PFSK-1 (cell line): ENCODE measurements at regions not wholly inside any gene's neighbourhood (a gene's known extent, or its start where the extent isn't known, plus 50 kb on each side); places are given as distances from the start of the nearest gene placed in this dataset.

Source experiments
- FOXP2 ChIP-seq: optimal IDR thresholded peaks from 2 replicates; pipeline ENCODE3; 2011; ENCODE audit warnings: borderline replicate concordance, control low read depth, inconsistent platforms; ENCODE audit not compliant: insufficient read depth; ENCODE audit errors: extremely low read length, extremely low read depth
- POLR2AphosphoS5 ChIP-seq: IDR thresholded peaks from 2 replicates; pipeline ENCODE4 v1.6.1; 2012; ENCODE audit warnings: low read depth, mild to moderate bottlenecking, control low read depth, low read length, moderate library complexity
- REST ChIP-seq, 2 experiments: IDR thresholded peaks; 2 replicates each; pipeline versions ENCODE4 v1.6.1 to v1.8.0; 2011 to 2012; ENCODE audit warnings: low read depth in 2 of 2, low read length in 2 of 2, control low read depth in 1 of 2, inconsistent platforms in 1 of 2, mild to moderate bottlenecking in 1 of 2, moderate library complexity in 1 of 2; ENCODE audit not compliant: insufficient read depth in 1 of 2
- SIN3A ChIP-seq: IDR thresholded peaks from 2 replicates; pipeline ENCODE4 v1.6.1; 2012; ENCODE audit warnings: mild to moderate bottlenecking, low read length, moderate library complexity, borderline replicate concordance; ENCODE audit not compliant: insufficient read depth
- TAF1 ChIP-seq: IDR thresholded peaks from 2 replicates; pipeline ENCODE4 v1.6.1; 2012; ENCODE audit warnings: low read length, control low read depth, borderline replicate concordance; ENCODE audit not compliant: insufficient read depth

GRCh38 chr3:5616873-5617272 lies 429.4 kb downstream of the EDEM1 start:
- TF ChIP-seq REST (IDR thresholded peaks at IDR 0.05; ENCODE audit: insufficient read depth in 1 of 2, low read depth in 2 of 2, low read length in 2 of 2), result no peak
- TF ChIP-seq POLR2AphosphoS5, result no peak
- TF ChIP-seq TAF1, result no peak
- no peak for TF ChIP-seq SIN3A
- TF ChIP-seq FOXP2, result no peak
